SJSA1 (cell line): ENCODE measurements at regions not wholly inside any gene's neighbourhood (a gene's known extent, or its start where the extent isn't known, plus 50 kb on each side); places are given as distances from the start of the nearest gene placed in this dataset.

Experiments
- DNase-seq, 2 experiments: peaks; one replicate each; pipeline ENCODE4 v3.0.0-alpha.2; 2015 to 2020; ENCODE audit warnings: low spot score in 2 of 2, low read depth in 1 of 2
- H3K27ac ChIP-seq: fragments of 250-450 bp; sonication (Bioruptor Pico); 2 replicates; pipeline ENCODE4 v1.5.1; 2020; ENCODE audit warnings: mild to moderate bottlenecking, moderate library complexity
- H3K27me3 ChIP-seq: fragments of 250-450 bp; sonication (Bioruptor Pico); replicated peaks from 2 replicates; pipeline ENCODE4 v1.5.1; 2020; ENCODE audit warnings: mild to moderate bottlenecking, moderate library complexity
- H3K36me3 ChIP-seq: fragments of 250-450 bp; sonication (Bioruptor Pico); 2 replicates; pipeline ENCODE4 v1.5.1; 2020; ENCODE audit warnings: mild to moderate bottlenecking
- H3K4me1 ChIP-seq: fragments of 250-450 bp; sonication (Bioruptor Pico); replicated peaks from 2 replicates; pipeline ENCODE4 v1.6.1; 2021; ENCODE audit warnings: mild to moderate bottlenecking
- H3K4me3 ChIP-seq: fragments of 250-450 bp; sonication (Bioruptor Pico); 2 replicates; pipeline ENCODE4 v1.5.1; 2020; ENCODE audit warnings: mild to moderate bottlenecking
- H3K9me3 ChIP-seq: fragments of 250-450 bp; sonication (Bioruptor Pico); replicated peaks from 2 replicates; pipeline ENCODE4 v1.5.1; 2020; ENCODE audit warnings: mild to moderate bottlenecking

DNA sequence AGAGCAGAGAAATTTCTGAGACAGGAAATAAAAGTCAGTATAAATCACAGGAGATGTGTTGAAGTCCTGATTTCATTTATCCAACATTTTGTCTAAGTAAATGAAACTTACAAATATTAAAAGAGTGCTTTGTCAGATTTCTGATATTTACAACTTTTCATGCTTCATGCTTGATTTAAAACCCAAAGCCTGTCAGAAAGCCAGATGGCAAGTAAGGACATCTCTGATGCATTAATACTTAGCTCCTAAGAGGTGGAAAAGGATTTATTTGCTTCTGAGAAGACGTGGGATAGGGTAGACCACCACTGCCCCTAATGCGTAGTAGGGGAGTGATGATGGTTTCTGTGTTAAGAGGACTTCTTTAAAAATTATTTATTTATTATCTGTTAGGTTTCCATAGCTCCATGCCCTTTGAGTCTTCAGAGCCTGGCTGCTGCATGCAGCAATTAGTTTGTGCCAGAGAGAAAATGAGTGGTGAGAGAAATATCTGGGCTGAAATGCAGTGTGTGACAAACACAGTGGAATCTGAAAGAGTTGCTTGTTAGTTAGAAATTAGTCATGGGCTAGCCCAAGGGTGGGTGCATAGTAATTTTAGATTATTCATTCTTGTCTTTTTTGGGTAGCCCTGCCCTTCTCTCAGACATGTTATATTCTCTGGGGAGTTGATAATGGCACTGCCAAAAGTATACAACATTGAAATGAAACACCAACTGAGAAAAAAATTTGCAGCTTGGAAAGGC is 333.8 kb downstream of the C4orf33 start:
- Histone ChIP-seq H3K4me1 (no peaks in the 10 kb centered on the region), H3K4me3 (no peak overlapping the region), H3K9me3 (no peaks in the 10 kb centered on the region), H3K27ac (no peak overlapping the region), H3K27me3 (no peaks in the 10 kb centered on the region), H3K36me3 (no peaks in the 10 kb centered on the region)
- no peak for DNase-seq

GRCh38 chr4:129437347-129437746 is 341.4 kb downstream of the C4orf33 start:
- Histone ChIP-seq H3K9me3 (no peaks in the 10 kb centered on the region), H3K27ac (no peak overlapping the region), H3K4me1 (no peaks in the 10 kb centered on the region), H3K27me3 (no peaks in the 10 kb centered on the region), H3K4me3 (no peak overlapping the region), H3K36me3 (no peaks in the 10 kb centered on the region)
- DNase-seq = no peak

DNA sequence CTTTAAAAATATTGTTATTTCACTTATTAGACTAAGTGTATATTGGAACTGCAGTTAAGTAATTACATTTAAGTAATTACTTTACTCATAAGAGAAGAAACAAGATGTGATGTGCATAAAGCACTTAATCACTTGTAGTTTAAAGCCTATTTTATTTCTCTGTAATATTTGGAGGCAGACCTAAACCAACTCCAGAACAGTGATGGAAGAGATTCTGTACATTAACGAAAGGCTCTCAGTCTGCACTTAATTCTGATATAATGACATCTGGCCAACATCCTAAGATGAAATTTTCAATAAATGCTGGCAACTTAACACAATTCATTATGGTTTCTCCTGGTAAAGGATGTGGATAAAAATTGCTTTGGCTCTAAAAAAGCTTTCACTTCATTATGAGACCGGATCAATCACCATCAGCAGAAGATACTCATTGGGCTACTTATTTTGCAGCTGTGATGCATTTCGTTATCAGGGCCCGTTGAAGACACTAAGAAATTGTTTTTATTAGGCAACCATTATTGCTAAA is 342.6 kb downstream of the C4orf33 start:
- Histone ChIP-seq H3K27me3 (no peaks in the 10 kb centered on the region), H3K9me3 (no peaks in the 10 kb centered on the region), H3K36me3 (no peaks in the 10 kb centered on the region), H3K4me3 (no peak overlapping the region), H3K4me1 (no peaks in the 10 kb centered on the region), H3K27ac (no peak overlapping the region)
- no peak for DNase-seq

DNA sequence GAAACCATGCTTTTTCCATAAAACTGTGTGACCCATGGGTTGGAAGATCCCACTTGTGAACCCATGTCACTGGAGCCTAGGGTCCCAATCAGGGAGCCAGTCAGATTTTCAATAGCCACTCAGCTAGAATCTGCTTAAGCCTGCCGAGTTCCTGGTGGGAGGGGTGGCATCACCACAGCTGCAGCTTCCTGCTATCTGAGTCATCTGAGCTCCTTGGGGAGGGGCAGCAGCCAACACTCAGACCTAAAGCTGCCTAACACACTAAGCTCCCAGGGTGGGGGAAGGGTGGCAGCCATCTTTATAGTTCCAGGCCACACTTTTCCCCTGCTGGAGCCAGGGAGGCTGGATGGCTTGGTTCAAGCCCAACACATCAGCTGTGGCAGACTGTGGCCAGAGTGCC is 350.1 kb downstream of the C4orf33 start:
- Histone ChIP-seq H3K4me1 (no peaks in the 10 kb centered on the region), H3K36me3 (no peaks in the 10 kb centered on the region), H3K4me3 (no peak overlapping the region), H3K27ac (no peak overlapping the region), H3K9me3 (no peaks in the 10 kb centered on the region), H3K27me3 (no peaks in the 10 kb centered on the region)
- no peak for DNase-seq

GRCh38 chr4:129453524-129454200 is 357.7 kb downstream of the C4orf33 start:
- no peaks in the 10 kb centered on the region for H3K36me3 ChIP-seq
- no peak overlapping the region for H3K27ac ChIP-seq
- no peak for DNase-seq
- no peak overlapping the region for H3K4me3 ChIP-seq
- no peaks in the 10 kb centered on the region for H3K9me3 ChIP-seq
- no peaks in the 10 kb centered on the region for H3K4me1 ChIP-seq
- H3K27me3 ChIP-seq = no peaks in the 10 kb centered on the region

DNA sequence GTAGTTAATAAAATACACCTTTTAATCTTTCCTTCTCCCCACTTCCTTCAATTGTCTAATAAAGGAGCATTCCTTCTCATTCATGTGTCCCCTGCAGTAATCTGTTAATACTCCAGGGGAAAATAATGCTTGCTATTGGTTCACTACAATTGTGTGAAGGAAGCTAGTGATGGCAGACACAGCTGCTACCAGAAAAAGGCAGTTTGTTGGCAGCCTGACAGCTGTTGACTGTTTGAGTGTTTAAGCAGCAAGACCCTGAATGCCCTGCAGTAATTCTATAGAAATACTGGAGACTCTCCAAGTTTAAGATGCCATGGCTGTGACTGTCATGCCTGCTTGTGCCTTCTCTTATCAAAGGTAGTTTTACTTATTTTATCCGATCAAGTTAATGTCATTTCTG is 359.5 kb downstream of the C4orf33 start:
- H3K36me3 ChIP-seq = no peaks in the 10 kb centered on the region
- H3K27ac ChIP-seq = no peak overlapping the region
- no peaks in the 10 kb centered on the region for H3K4me1 ChIP-seq
- no peaks in the 10 kb centered on the region for H3K27me3 ChIP-seq
- no peak overlapping the region for H3K4me3 ChIP-seq
- no peak for DNase-seq
- no peaks in the 10 kb centered on the region for H3K9me3 ChIP-seq

- H3K4me1 ChIP-seq = no peaks in the 10 kb centered on the region
- no peak overlapping the region for H3K4me3 ChIP-seq
- no peaks in the 10 kb centered on the region for H3K9me3 ChIP-seq
- DNase-seq = no peak
- H3K27ac ChIP-seq = no peak overlapping the region
- no peaks in the 10 kb centered on the region for H3K27me3 ChIP-seq
- no peaks in the 10 kb centered on the region for H3K36me3 ChIP-seq
Observed at GRCh38 chr4:129468624-129469023, 372.7 kb downstream of the C4orf33 start.

DNA sequence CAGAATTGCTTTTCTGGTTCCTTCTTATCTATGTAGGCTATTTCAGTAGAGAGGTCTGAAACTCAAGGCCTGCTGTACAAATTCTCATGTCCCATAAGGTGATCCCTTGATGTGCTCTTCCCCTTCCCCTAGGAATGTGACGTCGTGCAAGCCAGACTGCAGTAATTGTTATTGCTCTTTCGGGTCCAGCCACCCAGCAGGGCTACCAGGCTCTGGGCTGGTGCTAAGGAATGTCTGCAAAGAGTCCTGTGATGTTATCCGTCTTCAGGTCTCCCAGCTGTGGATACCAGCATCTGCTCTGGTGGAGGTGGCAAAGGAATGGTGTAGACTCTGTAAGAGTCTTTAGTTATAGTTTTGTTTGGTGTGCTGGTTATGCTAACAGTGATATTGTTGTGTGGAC is 378.7 kb downstream of the C4orf33 start:
- Histone ChIP-seq H3K27me3 (no peaks in the 10 kb centered on the region), H3K4me3 (no peak overlapping the region), H3K4me1 (no peaks in the 10 kb centered on the region), H3K36me3 (no peaks in the 10 kb centered on the region), H3K27ac (no peak overlapping the region), H3K9me3 (no peaks in the 10 kb centered on the region)
- DNase-seq = no peak

- no peak overlapping the region for H3K4me3 ChIP-seq
- no peaks in the 10 kb centered on the region for H3K27me3 ChIP-seq
- H3K27ac ChIP-seq = no peak overlapping the region
- H3K9me3 ChIP-seq = no peaks in the 10 kb centered on the region
- DNase-seq = no peak
- no peaks in the 10 kb centered on the region for H3K4me1 ChIP-seq
- no peaks in the 10 kb centered on the region for H3K36me3 ChIP-seq
Observed at GRCh38 chr4:129481107-129481506, 385.2 kb downstream of the C4orf33 start.

DNA sequence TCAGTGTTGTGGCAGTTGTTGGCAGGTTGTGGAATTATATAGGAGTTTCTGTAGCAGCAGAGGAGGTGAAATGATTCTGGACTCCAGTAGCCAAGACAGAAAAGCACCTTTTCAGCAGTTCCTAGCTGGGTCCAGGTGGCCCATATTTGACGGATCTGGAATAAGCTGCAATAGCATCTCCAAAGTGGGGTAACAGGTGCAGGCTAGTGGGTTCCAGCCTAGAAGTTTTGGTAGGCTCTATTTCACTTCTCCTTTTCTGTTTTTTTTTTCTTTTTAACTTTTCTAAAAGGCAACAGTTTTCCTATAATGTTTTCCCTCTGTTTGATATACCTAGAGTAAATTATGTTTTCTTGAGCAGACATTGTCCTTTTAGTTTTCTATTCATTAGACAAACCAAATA is 392.5 kb downstream of the C4orf33 start:
- H3K27me3 ChIP-seq = no peaks in the 10 kb centered on the region
- no peak overlapping the region for H3K27ac ChIP-seq
- no peak overlapping the region for H3K4me3 ChIP-seq
- H3K36me3 ChIP-seq = no peaks in the 10 kb centered on the region
- no peak for DNase-seq
- no peaks in the 10 kb centered on the region for H3K9me3 ChIP-seq
- no peaks in the 10 kb centered on the region for H3K4me1 ChIP-seq

GRCh38 chr4:129490516-129490915 is 394.6 kb downstream of the C4orf33 start:
- no peaks in the 10 kb centered on the region for H3K27me3 ChIP-seq

DNA sequence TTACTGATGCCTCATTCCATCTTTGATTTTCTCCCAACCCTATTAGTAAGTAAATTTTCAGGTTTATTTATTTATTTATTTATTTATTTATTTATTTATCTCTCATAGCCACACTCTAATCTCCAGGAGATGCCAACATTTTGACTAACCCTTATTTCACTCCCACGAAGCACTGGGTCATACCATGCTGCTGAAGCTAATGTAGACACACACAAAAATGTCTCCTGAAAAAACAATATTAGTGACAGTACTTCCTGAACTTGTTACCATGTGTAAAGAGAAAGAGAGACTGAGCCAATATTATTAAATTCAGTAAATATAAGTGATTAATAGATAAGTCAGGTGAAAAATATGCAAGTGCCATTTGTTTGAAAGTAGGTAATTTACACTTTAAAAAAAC is 402.7 kb downstream of the C4orf33 start:
- no peak for DNase-seq
- H3K27me3 ChIP-seq = no peaks in the 10 kb centered on the region
- no peaks in the 10 kb centered on the region for H3K4me1 ChIP-seq
- H3K27ac ChIP-seq = no peak overlapping the region
- no peak overlapping the region for H3K4me3 ChIP-seq
- no peaks in the 10 kb centered on the region for H3K9me3 ChIP-seq
- H3K36me3 ChIP-seq = no peaks in the 10 kb centered on the region

More at GRCh38 chr4:129490516-129490915, 394.6 kb downstream of the C4orf33 start:
- no peak for DNase-seq
- Histone ChIP-seq H3K27ac (no peak overlapping the region), H3K4me1 (no peaks in the 10 kb centered on the region), H3K4me3 (no peak overlapping the region), H3K36me3 (no peaks in the 10 kb centered on the region), H3K9me3 (no peaks in the 10 kb centered on the region)

DNA sequence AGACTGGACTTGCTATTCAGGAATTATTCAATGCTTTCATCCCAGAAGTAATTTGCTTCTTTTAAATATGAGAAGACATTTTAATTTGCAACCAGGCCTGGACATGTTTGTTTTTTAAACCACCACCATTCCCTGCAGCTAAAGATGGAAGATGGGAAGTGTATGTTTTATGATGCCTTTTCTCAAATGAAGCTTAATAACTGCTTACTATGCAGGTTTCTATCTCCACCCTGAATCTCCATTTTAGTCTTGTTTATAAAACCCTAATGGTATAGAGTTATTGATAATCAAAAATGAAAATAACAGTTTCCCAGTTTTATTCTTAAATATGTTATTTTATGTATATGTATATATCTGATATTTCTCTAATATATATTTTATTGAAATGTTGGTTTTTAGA is 418.9 kb downstream of the C4orf33 start:
- no peak for DNase-seq

DNA sequence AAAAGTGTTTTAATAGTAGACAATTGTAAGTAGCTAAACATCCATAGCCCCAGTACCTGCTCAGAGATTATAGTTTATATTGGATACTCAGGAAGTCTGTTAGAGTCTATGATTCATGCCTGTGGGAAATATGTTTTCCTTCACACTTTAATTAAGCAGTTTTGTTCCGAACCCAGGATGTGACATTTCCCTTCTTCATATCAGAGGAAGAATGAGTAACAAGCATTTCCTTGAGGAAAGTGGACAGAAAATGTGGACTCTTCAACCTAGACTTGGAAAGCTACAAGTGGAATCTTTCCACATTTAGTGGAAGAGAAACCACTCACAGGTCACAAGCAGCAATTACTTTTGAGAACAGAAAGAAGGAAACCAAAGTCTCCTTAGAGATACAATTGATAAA is 419.4 kb downstream of the C4orf33 start:
- H3K36me3 ChIP-seq = no peaks in the 10 kb centered on the region
- H3K9me3 ChIP-seq = no peaks in the 10 kb centered on the region

More for the DNA sequence above, 418.9 kb downstream of the C4orf33 start:
- Histone ChIP-seq H3K9me3 (no peaks in the 10 kb centered on the region), H3K27me3 (no peaks in the 10 kb centered on the region), H3K4me1 (no peaks in the 10 kb centered on the region), H3K36me3 (no peaks in the 10 kb centered on the region), H3K4me3 (no peak overlapping the region), H3K27ac (no peak overlapping the region)

More for the DNA sequence above, 419.4 kb downstream of the C4orf33 start:
- Histone ChIP-seq H3K27ac (no peak overlapping the region), H3K27me3 (no peaks in the 10 kb centered on the region), H3K4me3 (no peak overlapping the region), H3K4me1 (no peaks in the 10 kb centered on the region)
- no peak for DNase-seq
